ENCODE measurements at regions not wholly inside any gene's neighbourhood (a gene's known extent, or its start where the extent isn't known, plus 50 kb on each side); places are given as distances from the start of the nearest gene placed in this dataset.

DNA sequence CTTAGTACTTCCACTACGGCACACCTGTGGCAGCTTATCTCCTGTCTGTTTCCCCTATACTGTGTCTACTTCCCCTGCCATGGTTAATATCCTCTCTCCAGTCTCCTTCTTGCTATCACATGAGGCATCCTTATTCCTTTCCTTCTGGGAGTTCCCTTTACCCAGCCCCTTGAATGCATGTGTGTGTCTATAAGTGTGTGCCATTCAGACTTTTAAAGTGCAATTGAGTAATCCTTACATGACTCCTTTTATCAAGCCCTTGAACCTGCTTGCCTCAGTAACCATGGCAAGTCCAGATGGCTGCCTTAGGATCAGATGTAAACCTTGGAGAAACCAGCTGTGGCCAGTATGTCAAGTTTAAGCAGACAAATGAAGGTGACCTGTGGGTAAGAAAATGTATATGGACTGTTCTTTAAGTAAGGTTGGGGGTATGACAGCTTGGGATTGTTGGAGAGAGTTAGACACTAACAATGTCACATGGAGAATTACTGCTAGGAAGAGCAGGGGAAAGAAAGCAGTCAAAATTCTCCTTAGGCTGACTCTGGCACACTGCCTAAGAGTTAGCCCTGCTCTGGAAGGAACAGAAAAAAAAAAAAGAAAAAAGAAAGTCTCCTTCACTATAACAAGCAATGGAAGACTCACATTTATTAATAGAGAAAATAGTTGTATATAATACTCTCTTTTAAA, 142.1 kb downstream of the HINT1 start:
- H3K4me3 ChIP-seq (ENCODE audit: low read length): no peak overlapping the region

DNA sequence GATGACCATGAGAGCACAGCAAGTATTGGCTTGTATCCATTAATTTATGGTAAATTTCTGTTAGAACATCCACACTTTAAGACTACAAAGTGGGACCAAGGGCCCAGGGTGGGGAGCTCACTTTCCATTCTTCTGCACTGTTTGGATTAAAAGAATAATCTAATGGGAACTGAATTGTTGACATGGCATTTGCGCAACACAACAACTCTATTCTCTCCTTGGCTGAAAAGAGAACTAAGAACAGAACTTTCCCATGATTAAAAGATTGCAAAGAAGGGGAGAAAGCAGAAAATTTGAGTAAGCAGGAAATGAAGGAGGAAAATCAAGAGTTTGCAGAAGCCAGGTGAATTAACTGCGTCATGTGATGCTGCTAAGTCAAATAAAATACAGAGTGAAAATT, 143.4 kb downstream of the HINT1 start:
- Mint-ChIP-seq H3K27ac (no peak overlapping the region), H3K27me3 (ENCODE audit: low read depth in 2 of 2) (peaks cover 0 to 15% of the 10 kb centered on the region in 2 donors), H3K36me3 (no peaks in the 10 kb centered on the region), H3K4me1 (no peaks in the 10 kb centered on the region), H3K9me3 (no peaks in the 10 kb centered on the region), H3K4me3 (no peak overlapping the region)
- DNase-seq (no peak), ATAC-seq (no peak)
- intact Hi-C loops (cut with micrococcal nuclease): no loop called here
- H3K27ac ChIP-seq (ENCODE audit: low read length): no peak overlapping the region
- H3K27me3 ChIP-seq (ENCODE audit: control insufficient read depth, insufficient read depth, low read length): peaks cover 2% of the 10 kb centered on the region
- 86% methylated on average over 1 of the region's 2 CpGs for WGBS (ENCODE audit: insufficient coverage)
- TF ChIP-seq, protein P1, sequence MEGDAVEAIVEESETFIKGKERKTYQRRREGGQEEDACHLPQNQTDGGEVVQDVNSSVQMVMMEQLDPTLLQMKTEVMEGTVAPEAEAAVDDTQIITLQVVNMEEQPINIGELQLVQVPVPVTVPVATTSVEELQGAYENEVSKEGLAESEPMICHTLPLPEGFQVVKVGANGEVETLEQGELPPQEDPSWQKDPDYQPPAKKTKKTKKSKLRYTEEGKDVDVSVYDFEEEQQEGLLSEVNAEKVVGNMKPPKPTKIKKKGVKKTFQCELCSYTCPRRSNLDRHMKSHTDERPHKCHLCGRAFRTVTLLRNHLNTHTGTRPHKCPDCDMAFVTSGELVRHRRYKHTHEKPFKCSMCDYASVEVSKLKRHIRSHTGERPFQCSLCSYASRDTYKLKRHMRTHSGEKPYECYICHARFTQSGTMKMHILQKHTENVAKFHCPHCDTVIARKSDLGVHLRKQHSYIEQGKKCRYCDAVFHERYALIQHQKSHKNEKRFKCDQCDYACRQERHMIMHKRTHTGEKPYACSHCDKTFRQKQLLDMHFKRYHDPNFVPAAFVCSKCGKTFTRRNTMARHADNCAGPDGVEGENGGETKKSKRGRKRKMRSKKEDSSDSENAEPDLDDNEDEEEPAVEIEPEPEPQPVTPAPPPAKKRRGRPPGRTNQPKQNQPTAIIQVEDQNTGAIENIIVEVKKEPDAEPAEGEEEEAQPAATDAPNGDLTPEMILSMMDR (IDR thresholded peaks at IDR 0.05): no peak
- H3K4me1 ChIP-seq (ENCODE audit: control insufficient read depth, insufficient read depth, low read length): no peaks in the 10 kb centered on the region
- H3K36me3 ChIP-seq (ENCODE audit: control insufficient read depth, insufficient read depth, low read length): no peaks in the 10 kb centered on the region
- no peak overlapping the region for H3K4me3 ChIP-seq (ENCODE audit: low read length)
- no peaks in the 10 kb centered on the region for H3K9me3 ChIP-seq (ENCODE audit: control insufficient read depth, insufficient read depth, low read length)

More for the DNA sequence above, 142.1 kb downstream of the HINT1 start:
- H3K27ac ChIP-seq (ENCODE audit: low read length): no peak overlapping the region
- Mint-ChIP-seq H3K27ac (no peak overlapping the region), H3K9me3 (no peaks in the 10 kb centered on the region), H3K4me1 (no peaks in the 10 kb centered on the region), H3K36me3 (no peaks in the 10 kb centered on the region), H3K4me3 (no peak overlapping the region), H3K27me3 (ENCODE audit: low read depth in 2 of 2) (peaks cover 0 to 10% of the 10 kb centered on the region in 2 donors)
- intact Hi-C loops (cut with micrococcal nuclease): no loop called here
- TF ChIP-seq, protein P1 (IDR thresholded peaks at IDR 0.05): no peak
- no peaks in the 10 kb centered on the region for H3K36me3 ChIP-seq (ENCODE audit: control insufficient read depth, insufficient read depth, low read length)
- H3K9me3 ChIP-seq (ENCODE audit: control insufficient read depth, insufficient read depth, low read length): no peaks in the 10 kb centered on the region
- no peaks in the 10 kb centered on the region for H3K4me1 ChIP-seq (ENCODE audit: control insufficient read depth, insufficient read depth, low read length)
- 94% methylated on average over 1 of the region's 1 CpG for WGBS (ENCODE audit: insufficient coverage)
- H3K27me3 ChIP-seq (ENCODE audit: control insufficient read depth, insufficient read depth, low read length): peaks cover 2% of the 10 kb centered on the region
- no peak for ATAC-seq
- DNase-seq: no peak

DNA sequence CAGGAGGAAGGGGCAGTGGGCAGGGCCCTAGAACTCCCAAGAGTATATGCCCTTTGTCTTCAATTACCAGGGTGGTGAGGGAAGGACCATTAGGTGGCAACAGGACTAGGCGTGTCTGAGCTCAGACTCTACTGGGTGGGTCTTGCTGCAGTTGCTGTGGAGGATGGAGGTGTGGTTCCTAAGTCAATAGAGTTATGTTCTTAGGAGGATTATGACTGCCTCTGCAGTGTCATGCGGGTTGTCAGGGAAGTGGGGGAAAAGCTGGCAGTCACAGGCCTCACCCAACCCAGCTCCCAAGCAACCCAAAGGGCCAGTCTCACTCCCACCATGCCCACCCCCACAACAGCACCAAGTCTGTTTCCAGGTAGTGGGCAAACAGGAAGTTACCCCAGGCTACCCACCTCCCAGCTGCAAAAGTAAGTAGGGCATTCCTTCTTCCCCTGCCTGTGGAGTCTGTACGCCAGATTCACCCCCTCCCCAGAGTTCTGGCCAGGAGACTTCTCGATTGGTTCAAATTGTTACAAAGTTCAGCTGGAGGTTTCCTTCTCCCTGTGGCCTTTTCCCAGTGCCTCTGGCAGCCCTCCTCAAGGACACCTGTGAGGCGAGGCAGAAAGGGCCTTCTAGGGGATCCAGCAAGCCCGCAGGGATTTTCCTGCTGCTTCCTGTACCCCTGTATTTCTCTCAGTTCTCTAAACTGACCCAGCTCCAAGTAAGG, 145.3 kb downstream of the HINT1 start:
- ATAC-seq (no peak), DNase-seq (no peak)
- peaks cover 0 to 16% of the 10 kb centered on the region in 2 donors for H3K27me3 Mint-ChIP-seq (ENCODE audit: low read depth in 2 of 2)
- intact Hi-C loops (cut with micrococcal nuclease): no loop called here
- Histone ChIP-seq H3K36me3 (ENCODE audit: control insufficient read depth, insufficient read depth, low read length) (no peaks in the 10 kb centered on the region), H3K4me3 (ENCODE audit: low read length) (no peak overlapping the region), H3K4me1 (ENCODE audit: control insufficient read depth, insufficient read depth, low read length) (no peaks in the 10 kb centered on the region), H3K27ac (ENCODE audit: low read length) (no peak overlapping the region), H3K27me3 (ENCODE audit: control insufficient read depth, insufficient read depth, low read length) (peaks cover 2% of the 10 kb centered on the region), H3K9me3 (ENCODE audit: control insufficient read depth, insufficient read depth, low read length) (no peaks in the 10 kb centered on the region)
- H3K4me1 Mint-ChIP-seq: no peaks in the 10 kb centered on the region
- TF ChIP-seq, protein P1 (IDR thresholded peaks at IDR 0.05): no peak
- no peaks in the 10 kb centered on the region for H3K36me3 Mint-ChIP-seq
- H3K4me3 Mint-ChIP-seq: no peak overlapping the region
- WGBS (ENCODE audit: insufficient coverage): 88% methylated on average over 5 of the region's 6 CpGs
- H3K9me3 Mint-ChIP-seq: no peaks in the 10 kb centered on the region
- no peak overlapping the region for H3K27ac Mint-ChIP-seq

Data from natural killer cell (primary cell).